ENCODE measurements at regions not wholly inside any gene's neighbourhood (a gene's known extent, or its start where the extent isn't known, plus 50 kb on each side); places are given as distances from the start of the nearest gene placed in this dataset.

- no peaks in the 10 kb centered on the region for H4K20me1 ChIP-seq (ENCODE audit: control insufficient read depth, insufficient read depth)
- ATAC-seq = no peak
- H3K4me3 ChIP-seq = no peak overlapping the region
- ChIA-PET CTCF (no interaction called here), RAD21 (ENCODE audit: unreplicated experiment) (no interaction called here), SMC1A (ENCODE audit: uncharacterized antibody, unreplicated experiment) (no interaction called here), POLR2A (no interaction called here)
- no peaks in the 10 kb centered on the region for H3K36me3 ChIP-seq (ENCODE audit: control insufficient read depth in 2 of 2, insufficient read depth in 2 of 2, low read length in 1 of 2)
- H3K9me3 ChIP-seq (replicated peaks; ENCODE audit: control insufficient read depth, insufficient read depth, low read length) = no peaks in the 10 kb centered on the region
- no peak overlapping the region for H3K4me2 ChIP-seq (ENCODE audit: control insufficient read depth, insufficient read depth)
- no peak for DNase-seq (ENCODE audit: low read depth, low spot score)
- 0% methylated on average over 1 of the region's 1 CpG for WGBS (ENCODE audit: insufficient coverage, insufficient replicate concordance, low lambda C conversion rate, missing lambda C conversion rate)
- no peak for FAIRE-seq
- in situ Hi-C loops (cut with MboI) = no loop called here
- no peak overlapping the region for H3K9ac ChIP-seq (ENCODE audit: control insufficient read depth, insufficient read depth, low read length)
- intact Hi-C loops (cut with micrococcal nuclease; ENCODE audit: unreplicated experiment) = no loop called here
- H3K27me3 ChIP-seq (replicated peaks in 1 of 2; ENCODE audit: control insufficient read depth in 2 of 2, insufficient read depth in 2 of 2, low read length in 1 of 2) = no peaks in the 10 kb centered on the region
- BruUV-seq (replicated peaks) = no TSS peak
- no peaks in the 10 kb centered on the region for H3K79me2 ChIP-seq (ENCODE audit: control insufficient read depth, insufficient read depth, low read length)
- no peaks in the 10 kb centered on the region for H3K4me1 ChIP-seq (ENCODE audit: control insufficient read depth, insufficient read depth, low read length)
- H2AFZ ChIP-seq (ENCODE audit: control insufficient read depth, low read depth, low read length) = no peak overlapping the region
- H3K27ac ChIP-seq (ENCODE audit: control insufficient read depth, insufficient read depth) = no peak overlapping the region
- TF ChIP-seq RB1 (IDR thresholded peaks at IDR 0.05; ENCODE audit: borderline replicate concordance) (no peak), MEF2A (IDR thresholded peaks at IDR 0.05; ENCODE audit: insufficient read depth, low read depth, low read length) (no peak), CREB1 (IDR thresholded peaks at IDR 0.05; ENCODE audit: low read depth) (no peak), POLR2A (IDR thresholded peaks at IDR 0.05; ENCODE audit: low read depth, low read length) (no peak), RAD21 (IDR thresholded peaks at IDR 0.05; ENCODE audit: insufficient read depth, low read depth, low read length) (no peak), IKZF2 (IDR thresholded peaks at IDR 0.05) (no peak), NKRF (conservative IDR thresholded peaks at IDR 0.05) (no peak), POU2F2 (IDR thresholded peaks at IDR 0.05; ENCODE audit: borderline replicate concordance, low read depth, low read length) (no peak), MAX (IDR thresholded peaks at IDR 0.05; ENCODE audit: low read depth, low read length) (no peak), SP1 (IDR thresholded peaks at IDR 0.05; ENCODE audit: low read depth, low read length) (no peak), HSF1 (IDR thresholded peaks at IDR 0.05; ENCODE audit: low read depth, low read length) (no peak), ZNF687 (IDR thresholded peaks at IDR 0.05) (no peak), SIN3A (IDR thresholded peaks at IDR 0.05; ENCODE audit: low read depth, low read length) (no peak), E2F4 (IDR thresholded peaks at IDR 0.05; ENCODE audit: low read depth, low read length) (no peak), MYB (IDR thresholded peaks at IDR 0.05; ENCODE audit: borderline replicate concordance, low read depth, low read length) (no peak), IKZF1 (conservative IDR thresholded peaks at IDR 0.05) (no peak)
Observed at GRCh38 chrX:9388450-9388849, 76.4 kb upstream of the TBL1X start.

Measured in GM12878 (cell line).